Neural cell (in vitro differentiated cells): ENCODE measurements at regions not wholly inside any gene's neighbourhood (a gene's known extent, or its start where the extent isn't known, plus 50 kb on each side); places are given as distances from the start of the nearest gene placed in this dataset.

Source experiments
- CTCF ChIP-seq: fragments of 450-650 bp; IDR thresholded peaks from 2 replicates; pipeline ENCODE4 v1.5.1; 2014; ENCODE audit warnings: antibody characterized with exemption, mild to moderate bottlenecking, moderate library complexity; ENCODE audit not compliant: poor library complexity, severe bottlenecking
- EP300 ChIP-seq: fragments of 450-650 bp; conservative IDR thresholded peaks from 2 replicates; pipeline ENCODE4 v1.6.1; 2014; ENCODE audit warnings: antibody characterized with exemption, mild to moderate bottlenecking, moderate library complexity; ENCODE audit not compliant: poor library complexity, severe bottlenecking
- EZH2 ChIP-seq: fragments of 200-600, 300-800 bp; shearing (Covaris generic), sonication (generic); IDR thresholded peaks from 2 replicates; pipeline ENCODE4 v1.6.1; 2014; ENCODE audit warnings: antibody characterized with exemption, low read length, borderline replicate concordance, mild to moderate bottlenecking; ENCODE audit not compliant: insufficient read depth, poor library complexity, severe bottlenecking
- MXI1 ChIP-seq: fragments of 450-650 bp; conservative IDR thresholded peaks from 2 replicates; pipeline ENCODE4 v1.6.1; 2014; ENCODE audit warnings: antibody characterized with exemption, mild to moderate bottlenecking; ENCODE audit not compliant: poor library complexity, severe bottlenecking
- POLR2AphosphoS5 ChIP-seq: IDR thresholded peaks from 2 replicates; pipeline ENCODE4 v1.6.1; 2012
- RAD21 ChIP-seq: fragments of 450-650 bp; conservative IDR thresholded peaks from 2 replicates; pipeline ENCODE4 v1.6.1; 2014; ENCODE audit warnings: antibody characterized with exemption, mild to moderate bottlenecking, moderate library complexity
- REST ChIP-seq: IDR thresholded peaks from 2 replicates; pipeline ENCODE4 v1.6.1; 2012; ENCODE audit warnings: borderline replicate concordance
- SMC3 ChIP-seq: fragments of 450-650 bp; conservative IDR thresholded peaks from 2 replicates; pipeline ENCODE4 v1.6.1; 2014; ENCODE audit warnings: antibody characterized with exemption, mild to moderate bottlenecking, moderate library complexity; ENCODE audit not compliant: poor library complexity
- TAF1 ChIP-seq: IDR thresholded peaks from 2 replicates; pipeline ENCODE4 v1.6.1; 2012; ENCODE audit warnings: low read depth

GRCh38 chr5:103910786-103911185 lies 348.2 kb upstream of the NUDT12 start:
- no peak for TF ChIP-seq CTCF
- no peak for TF ChIP-seq SMC3
- no peak for TF ChIP-seq EZH2
- no peak for TF ChIP-seq EP300
- TF ChIP-seq POLR2AphosphoS5: no peak
- no peak for TF ChIP-seq RAD21
- no peak for TF ChIP-seq REST
- no peak for TF ChIP-seq MXI1
- no peak for TF ChIP-seq TAF1
